Neuronal stem cell (in vitro differentiated cells): ENCODE measurements at regions not wholly inside any gene's neighbourhood (a gene's known extent, or its start where the extent isn't known, plus 50 kb on each side); places are given as distances from the start of the nearest gene placed in this dataset.

Source experiments
- DNase-seq: peaks from one replicate; pipeline ENCODE4 v3.0.0-alpha.2; 2013; ENCODE audit warnings: low spot score
- H2AFZ ChIP-seq: one replicate; pipeline ENCODE4 v1.6.1; 2013; ENCODE audit warnings: mild to moderate bottlenecking, low read length, inconsistent platforms
- H2AK5ac ChIP-seq: 2 replicates; pipeline ENCODE4 v1.6.1; 2013; ENCODE audit warnings: low read depth, mild to moderate bottlenecking, inconsistent platforms, low read length, moderate library complexity, mixed read lengths
- H2BK120ac ChIP-seq: 2 replicates; pipeline ENCODE4 v1.6.1; 2013; ENCODE audit warnings: low read depth, mild to moderate bottlenecking, inconsistent platforms, low read length, moderate library complexity, mixed read lengths
- H2BK12ac ChIP-seq: one replicate; pipeline ENCODE4 v1.6.1; 2013; ENCODE audit warnings: low read length, inconsistent platforms
- H2BK15ac ChIP-seq: 2 replicates; pipeline ENCODE4 v1.6.1; 2013; ENCODE audit warnings: mild to moderate bottlenecking, low read length, inconsistent platforms, mixed read lengths
- H2BK5ac ChIP-seq: one replicate; pipeline ENCODE4 v1.6.1; 2013; ENCODE audit warnings: inconsistent platforms, mild to moderate bottlenecking, low read length, moderate library complexity
- H3K14ac ChIP-seq: one replicate; pipeline ENCODE4 v1.6.1; 2013; ENCODE audit warnings: low read length, inconsistent platforms
- H3K18ac ChIP-seq: 2 replicates; pipeline ENCODE4 v1.6.1; 2013; ENCODE audit warnings: low read length, inconsistent platforms
- H3K23ac ChIP-seq: 2 replicates; pipeline ENCODE4 v1.6.1; 2013; ENCODE audit warnings: low read depth, mild to moderate bottlenecking, mixed read lengths, low read length, inconsistent platforms; ENCODE audit not compliant: poor library complexity
- H3K27ac ChIP-seq: replicated peaks from 3 replicates; pipeline ENCODE4 v1.5.1; 2013; ENCODE audit warnings: low read length, inconsistent platforms
- H3K27me3 ChIP-seq, 3 experiments: 2 replicates each; pipeline ENCODE4 v1.6.1; 2013; ENCODE audit warnings: low read length in 3 of 3, mild to moderate bottlenecking in 2 of 3, inconsistent platforms in 1 of 3, low read depth in 1 of 3, mixed read lengths in 1 of 3, moderate library complexity in 1 of 3; ENCODE audit not compliant: control insufficient read depth in 3 of 3, insufficient read depth in 3 of 3
- H3K36me3 ChIP-seq, 2 donors: replicated peaks in 1 of 2; 2 replicates each; pipeline ENCODE4 v1.6.1; 2013; ENCODE audit warnings: low read length in 2 of 2; ENCODE audit not compliant: control insufficient read depth in 2 of 2, insufficient read depth in 2 of 2
- H3K4ac ChIP-seq: 2 replicates; pipeline ENCODE4 v1.6.1; 2013; ENCODE audit warnings: inconsistent platforms, mild to moderate bottlenecking, low read length, moderate library complexity
- H3K4me1 ChIP-seq, 2 donors: 1 replicate in 1 of 2; 2 replicates in 1 of 2; pipeline ENCODE4 v1.6.1; 2013; ENCODE audit warnings: low read length in 2 of 2, low read depth in 1 of 2; ENCODE audit not compliant: control insufficient read depth in 2 of 2, insufficient read depth in 1 of 2
- H3K4me2 ChIP-seq: one replicate; pipeline ENCODE4 v1.6.1; 2013; ENCODE audit warnings: mild to moderate bottlenecking, low read length, inconsistent platforms; ENCODE audit not compliant: insufficient read depth, poor library complexity, severe bottlenecking
- H3K4me3 ChIP-seq, 2 donors: 2 replicates each; pipeline ENCODE4 v1.5.1; 2013; ENCODE audit warnings: low read length in 2 of 2, mild to moderate bottlenecking in 2 of 2, inconsistent platforms in 1 of 2, moderate library complexity in 1 of 2
- H3K79me1 ChIP-seq: one replicate; pipeline ENCODE4 v1.6.1; 2013; ENCODE audit warnings: low read depth, mild to moderate bottlenecking, inconsistent platforms, low read length, moderate library complexity
- H3K9ac ChIP-seq: one replicate; pipeline ENCODE4 v1.6.1; 2013; ENCODE audit warnings: mild to moderate bottlenecking, low read depth, low read length, inconsistent platforms; ENCODE audit not compliant: poor library complexity
- H3K9me3 ChIP-seq, 2 donors: replicated peaks in 1 of 2; 2 replicates each; pipeline versions ENCODE3 to v1.6.1; 2013; ENCODE audit warnings: low read length in 2 of 2, mild to moderate bottlenecking in 2 of 2, inconsistent platforms in 1 of 2, low read depth in 1 of 2, mixed read lengths in 1 of 2, moderate library complexity in 1 of 2; ENCODE audit not compliant: control insufficient read depth in 2 of 2, insufficient read depth in 1 of 2
- H4K8ac ChIP-seq: one replicate; pipeline ENCODE4 v1.6.1; 2013; ENCODE audit warnings: low read depth, mild to moderate bottlenecking, inconsistent platforms, low read length, moderate library complexity
- H4K91ac ChIP-seq: one replicate; pipeline ENCODE4 v1.6.1; 2013; ENCODE audit warnings: low read length, low read depth, mild to moderate bottlenecking, inconsistent platforms; ENCODE audit not compliant: poor library complexity
- WGBS, 2 donors: extraction: QIAGEN DNeasy Blood & Tissue Kit; methylation state at CpG; one replicate each; pipeline ENCODE4 v1.1.7; 2013; ENCODE audit warnings: missing lambda C conversion rate in 2 of 2, mixed read lengths in 1 of 2; ENCODE audit not compliant: insufficient read length in 2 of 2, insufficient replicate concordance in 1 of 2; ENCODE audit errors: extremely low coverage in 2 of 2; 5-methylcytosine and 5-hydroxymethylcytosine counted together

- DNase-seq, result no peak
- no peaks in the 10 kb centered on the region for H3K79me1 ChIP-seq
- no CpG with 5 or more reads among the region's 5 CpGs for WGBS, 2 donors
Observed at GRCh38 chr14:37650356-37651037, 55.1 kb downstream of the TTC6 start.

DNA sequence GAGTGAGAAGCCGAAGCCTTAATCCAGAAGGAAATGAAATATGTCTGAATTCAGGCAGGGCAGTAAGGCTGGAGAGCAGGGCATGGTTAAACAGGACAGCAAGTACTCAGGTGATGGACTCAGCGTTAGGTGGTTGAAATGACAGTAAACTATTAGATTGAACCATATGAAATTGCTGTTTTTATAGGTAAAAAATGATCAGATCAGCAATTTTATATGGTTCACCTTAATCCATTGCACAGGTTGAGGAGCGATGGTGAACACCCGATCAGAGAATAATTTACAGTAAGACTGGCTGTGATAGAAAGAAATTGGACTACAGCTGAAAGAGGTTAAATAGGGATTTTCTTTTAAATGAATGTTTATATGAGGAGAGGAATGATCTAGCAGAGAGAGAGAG is 56.6 kb downstream of the TTC6 start:
- no peak for DNase-seq
- Histone ChIP-seq H3K9me3 (no peaks in the 10 kb centered on the region), H2AFZ (no peak overlapping the region), H3K23ac (no peak overlapping the region), H2BK120ac (no peak overlapping the region), H2BK12ac (no peak overlapping the region), H3K4me2 (no peak overlapping the region), H3K4ac (no peak overlapping the region), H3K14ac (no peak overlapping the region), H3K9ac (no peak overlapping the region), H2BK15ac (no peak overlapping the region), H3K36me3 (no peaks in the 10 kb centered on the region), H2AK5ac (no peak overlapping the region), H2BK5ac (no peak overlapping the region), H4K8ac (no peak overlapping the region), H3K4me1 (no peaks in the 10 kb centered on the region), H3K27ac (no peak overlapping the region), H3K4me3 (no peak overlapping the region), H3K79me1 (no peaks in the 10 kb centered on the region), H3K27me3 (no peaks in the 10 kb centered on the region), H3K18ac (no peak overlapping the region), H4K91ac (no peak overlapping the region)
- no CpG with 5 or more reads among the region's 4 CpGs for WGBS, 2 donors

More at GRCh38 chr14:37650356-37651037, 55.1 kb downstream of the TTC6 start:
- no peak overlapping the region for H2AK5ac ChIP-seq
- no peaks in the 10 kb centered on the region for H3K36me3 ChIP-seq
- no peak overlapping the region for H2BK120ac ChIP-seq
- no peak overlapping the region for H2AFZ ChIP-seq
- H4K8ac ChIP-seq, result no peak overlapping the region
- H3K14ac ChIP-seq, result no peak overlapping the region
- no peak overlapping the region for H3K18ac ChIP-seq
- no peak overlapping the region for H3K9ac ChIP-seq
- H3K27ac ChIP-seq, result no peak overlapping the region
- H3K4ac ChIP-seq, result no peak overlapping the region
- no peak overlapping the region for H3K4me3 ChIP-seq
- no peaks in the 10 kb centered on the region for H3K27me3 ChIP-seq
- no peak overlapping the region for H2BK5ac ChIP-seq
- no peak overlapping the region for H2BK12ac ChIP-seq
- no peak overlapping the region for H3K23ac ChIP-seq
- H2BK15ac ChIP-seq, result no peak overlapping the region
- H3K4me2 ChIP-seq, result no peak overlapping the region
- H3K9me3 ChIP-seq, result no peaks in the 10 kb centered on the region
- H3K4me1 ChIP-seq, result no peaks in the 10 kb centered on the region
- no peak overlapping the region for H4K91ac ChIP-seq

DNA sequence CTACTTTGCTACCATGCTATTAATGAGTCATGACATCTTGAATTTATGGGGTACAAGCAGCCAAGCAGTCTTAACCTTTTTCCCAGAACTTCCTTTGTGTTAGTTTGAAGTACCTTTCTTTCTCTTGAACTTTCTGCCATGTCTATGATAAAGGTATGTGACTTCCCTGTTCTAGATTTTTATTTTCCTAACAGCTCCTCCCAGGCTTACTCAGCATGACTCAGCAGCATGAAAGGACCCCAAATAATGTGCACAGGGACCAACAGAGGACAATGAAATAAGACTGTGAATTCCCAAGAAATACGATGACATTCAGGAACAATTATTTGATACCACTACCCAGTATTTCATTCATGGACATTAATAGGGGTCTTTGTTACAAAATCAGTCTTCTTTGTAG is 60.0 kb downstream of the TTC6 start:
- H3K4me2 ChIP-seq, result no peak overlapping the region

GRCh38 chr14:37658156-37658555 is 62.7 kb downstream of the TTC6 start:
- H3K27ac ChIP-seq, result no peak overlapping the region
- no peak overlapping the region for H4K91ac ChIP-seq
- H3K4me3 ChIP-seq, result no peak overlapping the region
- H3K18ac ChIP-seq, result no peak overlapping the region
- H2BK120ac ChIP-seq, result no peak overlapping the region
- H3K36me3 ChIP-seq, result no peaks in the 10 kb centered on the region
- no peaks in the 10 kb centered on the region for H3K27me3 ChIP-seq
- H2BK5ac ChIP-seq, result no peak overlapping the region
- no peak overlapping the region for H2BK12ac ChIP-seq
- DNase-seq, result no peak
- no peaks in the 10 kb centered on the region for H3K4me1 ChIP-seq
- no peaks in the 10 kb centered on the region for H3K9me3 ChIP-seq
- no peak overlapping the region for H2AK5ac ChIP-seq
- H4K8ac ChIP-seq, result no peak overlapping the region
- no peak overlapping the region for H2AFZ ChIP-seq
- H2BK15ac ChIP-seq, result no peak overlapping the region
- H3K14ac ChIP-seq, result no peak overlapping the region
- H3K4ac ChIP-seq, result no peak overlapping the region
- no peaks in the 10 kb centered on the region for H3K79me1 ChIP-seq
- H3K9ac ChIP-seq, result no peak overlapping the region
- no peak overlapping the region for H3K23ac ChIP-seq
- H3K4me2 ChIP-seq, result no peak overlapping the region

More for the DNA sequence above, 60.0 kb downstream of the TTC6 start:
- Histone ChIP-seq H4K91ac (no peak overlapping the region), H3K9me3 (no peaks in the 10 kb centered on the region), H3K4ac (no peak overlapping the region), H3K36me3 (no peaks in the 10 kb centered on the region), H2BK12ac (no peak overlapping the region), H3K27ac (no peak overlapping the region), H3K23ac (no peak overlapping the region), H3K79me1 (no peaks in the 10 kb centered on the region), H3K14ac (no peak overlapping the region), H2BK5ac (no peak overlapping the region), H2AK5ac (no peak overlapping the region), H3K4me1 (no peaks in the 10 kb centered on the region), H2AFZ (no peak overlapping the region), H3K18ac (no peak overlapping the region), H2BK15ac (no peak overlapping the region), H3K9ac (no peak overlapping the region), H3K27me3 (no peaks in the 10 kb centered on the region), H3K4me3 (no peak overlapping the region), H4K8ac (no peak overlapping the region), H2BK120ac (no peak overlapping the region)
- DNase-seq, result no peak
- WGBS, 2 donors, result no CpG with 5 or more reads among the region's 1 CpG
